B cell (primary cell): ENCODE measurements at regions not wholly inside any gene's neighbourhood (a gene's known extent, or its start where the extent isn't known, plus 50 kb on each side); places are given as distances from the start of the nearest gene placed in this dataset.

ENCODE experiments used
- ATAC-seq: fragments of 200-7000 bp; cut with Tn5 transposase; one replicate; pipeline ENCODE4 v1.10.0; 2021; ENCODE audit warnings: low read depth, mild to moderate bottlenecking, moderate number of reproducible peaks, moderate library complexity
- CTCF ChIA-PET: fragments of 350-600 bp; sonication (Branson Sonifier 250); formaldehyde crosslinking; loops from one replicate; lab custom pipeline; 2021; ENCODE audit warnings: antibody characterized with exemption, inconsistent platforms; lab: Charles Lee
- POLR2A ChIA-PET: fragments of 350-600 bp; sonication (Branson Sonifier 250); formaldehyde crosslinking; loops from one replicate; lab custom pipeline; 2021; ENCODE audit warnings: antibody characterized with exemption; lab: Charles Lee
- DNase-seq: peaks from one replicate; pipeline ENCODE4 v3.0.0; 2013
- H2AFZ ChIP-seq: 2 replicates; pipeline ENCODE4 v1.6.1; 2012; ENCODE audit warnings: mild to moderate bottlenecking, low read depth, low read length; ENCODE audit not compliant: insufficient read depth, poor library complexity, severe bottlenecking
- H3K27ac ChIP-seq, 2 donors: 1 replicate in 1 of 2; 2 replicates in 1 of 2; pipeline ENCODE4 v1.5.1; 2012 to 2013; ENCODE audit warnings: low read length in 2 of 2, mild to moderate bottlenecking in 2 of 2, moderate library complexity in 1 of 2
- H3K27me3 ChIP-seq, 4 experiments: fragments of 200-600 bp in 1 of 4; sonication (generic) in 1 of 4; replicated peaks in 1 of 4; 1 replicate in 2 of 4; 2 replicates in 2 of 4; pipeline versions ENCODE4 v1.6.1 to v1.7.0; 2013 to 2016; ENCODE audit warnings: low read length in 3 of 4, mild to moderate bottlenecking in 2 of 4, mixed read lengths in 1 of 4, moderate library complexity in 1 of 4; ENCODE audit not compliant: insufficient read depth in 4 of 4, control insufficient read depth in 3 of 4; ENCODE audit errors: control extremely low read depth in 1 of 4
- H3K36me3 ChIP-seq, 2 experiments: replicated peaks in 1 of 2; 1 replicate in 1 of 2; 2 replicates in 1 of 2; pipeline versions ENCODE4 v1.6.1 to v1.7.1; 2013; ENCODE audit warnings: low read length in 1 of 2; ENCODE audit not compliant: insufficient read depth in 2 of 2, control insufficient read depth in 1 of 2; ENCODE audit errors: control extremely low read depth in 1 of 2, extremely low read depth in 1 of 2
- H3K4me1 ChIP-seq, 2 donors: fragments of 200-600 bp in 1 of 2; sonication (generic) in 1 of 2; 1 replicate in 1 of 2; 2 replicates in 1 of 2; pipeline versions ENCODE4 v1.5.1 to v1.6.1; 2013 to 2017; ENCODE audit warnings: low read length in 2 of 2; ENCODE audit not compliant: control insufficient read depth in 2 of 2, insufficient read depth in 2 of 2
- H3K4me2 ChIP-seq: replicated peaks from 2 replicates; pipeline ENCODE3; 2012; ENCODE audit warnings: mild to moderate bottlenecking, low read depth, low read length; ENCODE audit not compliant: poor library complexity, severe bottlenecking
- H3K4me3 ChIP-seq, 5 experiments: fragments of 200-600 bp in 1 of 5; sonication (generic) in 1 of 5; 1 replicate in 3 of 5; 2 replicates in 2 of 5; pipeline versions ENCODE4 v1.5.1 to v1.7.0; 2011 to 2016; ENCODE audit warnings: low read length in 4 of 5, mild to moderate bottlenecking in 4 of 5, low read depth in 2 of 5, control low read depth in 1 of 5, moderate library complexity in 1 of 5; ENCODE audit not compliant: insufficient read depth in 1 of 5; ENCODE audit errors: control extremely low read depth in 1 of 5, extremely low read depth in 1 of 5
- H3K79me2 ChIP-seq: fragments of 200-600 bp; sonication (generic); one replicate; pipeline ENCODE4 v1.6.0; 2016; ENCODE audit warnings: low read length; ENCODE audit not compliant: control insufficient read depth, insufficient read depth
- H3K9ac ChIP-seq: fragments of 200-600 bp; sonication (generic); 2 replicates; pipeline ENCODE4 v1.6.1; 2017; ENCODE audit warnings: mild to moderate bottlenecking, low read length, moderate library complexity
- H3K9me3 ChIP-seq, 3 donors: one replicate each; pipeline versions ENCODE4 v1.6.1 to v1.7.1; 2013; ENCODE audit warnings: low read length in 2 of 3; ENCODE audit not compliant: control insufficient read depth in 2 of 3, insufficient read depth in 1 of 3; ENCODE audit errors: control extremely low read depth in 1 of 3
- H4K20me1 ChIP-seq: 2 replicates; pipeline ENCODE4 v1.6.0; 2012; ENCODE audit warnings: mild to moderate bottlenecking, low read length; ENCODE audit not compliant: insufficient read depth, control insufficient read depth, poor library complexity, severe bottlenecking
- H3K27ac Mint-ChIP-seq: one replicate; pipeline ENCODE4 v1.8.0; 2021; ENCODE audit warnings: mixed read lengths
- H3K27me3 Mint-ChIP-seq: one replicate; pipeline ENCODE4 v1.8.0; 2021; ENCODE audit warnings: mixed read lengths
- H3K4me1 Mint-ChIP-seq: one replicate; pipeline ENCODE4 v1.8.0; 2021; ENCODE audit warnings: mixed read lengths
- H3K4me3 Mint-ChIP-seq: one replicate; pipeline ENCODE4 v1.8.0; 2021; ENCODE audit warnings: mixed read lengths
- H3K9me3 Mint-ChIP-seq: one replicate; pipeline ENCODE4 v1.8.0; 2022; ENCODE audit warnings: mixed read lengths; ENCODE audit not compliant: insufficient read depth
- EZH2 ChIP-seq: IDR thresholded peaks from 2 replicates; pipeline ENCODE4 v1.6.1; 2012; ENCODE audit warnings: borderline replicate concordance, low read depth, mild to moderate bottlenecking, moderate library complexity, low read length; ENCODE audit not compliant: insufficient read depth, poor library complexity, severe bottlenecking
- WGBS: methylation state at CpG from one replicate; pipeline ENCODE4 v1.1.5; 2013; ENCODE audit warnings: missing lambda C conversion rate; ENCODE audit not compliant: insufficient coverage; 5-methylcytosine and 5-hydroxymethylcytosine counted together
- intact Hi-C: fragments of 100-400 bp; cut with micrococcal nuclease; formaldehyde crosslinking; loops from one replicate; pipeline ENCODE4 v1.10.0; 2022
- TF ChIP-seq, protein P1 (sequence below): fragments of 200-600 bp; IDR thresholded peaks from one replicate; pipeline ENCODE4 v1.8.0; 2022; ENCODE audit warnings: antibody characterized with exemption, mild to moderate bottlenecking

DNA sequence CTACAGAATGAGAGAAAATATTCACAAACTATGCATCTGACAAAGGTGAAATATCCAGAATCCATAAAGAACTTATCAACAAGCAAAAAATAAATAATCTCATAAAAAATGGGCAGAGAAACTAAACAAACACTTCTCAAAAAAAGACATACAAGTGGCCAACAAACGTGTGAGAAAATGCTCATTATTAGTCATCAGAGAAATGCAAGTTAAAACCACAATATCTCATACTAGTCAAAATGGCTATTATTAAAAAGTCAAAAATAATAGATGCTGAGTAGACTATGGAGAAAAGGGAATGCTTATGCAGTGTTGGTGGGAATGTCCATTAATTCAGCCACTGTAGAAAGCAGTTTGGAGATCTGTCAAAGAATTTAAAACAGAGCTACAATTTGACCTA is 533.3 kb downstream of the TMA16 start:
- WGBS = no CpG with 5 or more reads among the region's 1 CpG
- H3K4me1 Mint-ChIP-seq = no peaks in the 10 kb centered on the region
- H3K79me2 ChIP-seq = no peaks in the 10 kb centered on the region
- DNase-seq (no peak), ATAC-seq (no peak)
- H3K27me3 ChIP-seq = no peaks in the 10 kb centered on the region
- TF ChIP-seq, protein P1, sequence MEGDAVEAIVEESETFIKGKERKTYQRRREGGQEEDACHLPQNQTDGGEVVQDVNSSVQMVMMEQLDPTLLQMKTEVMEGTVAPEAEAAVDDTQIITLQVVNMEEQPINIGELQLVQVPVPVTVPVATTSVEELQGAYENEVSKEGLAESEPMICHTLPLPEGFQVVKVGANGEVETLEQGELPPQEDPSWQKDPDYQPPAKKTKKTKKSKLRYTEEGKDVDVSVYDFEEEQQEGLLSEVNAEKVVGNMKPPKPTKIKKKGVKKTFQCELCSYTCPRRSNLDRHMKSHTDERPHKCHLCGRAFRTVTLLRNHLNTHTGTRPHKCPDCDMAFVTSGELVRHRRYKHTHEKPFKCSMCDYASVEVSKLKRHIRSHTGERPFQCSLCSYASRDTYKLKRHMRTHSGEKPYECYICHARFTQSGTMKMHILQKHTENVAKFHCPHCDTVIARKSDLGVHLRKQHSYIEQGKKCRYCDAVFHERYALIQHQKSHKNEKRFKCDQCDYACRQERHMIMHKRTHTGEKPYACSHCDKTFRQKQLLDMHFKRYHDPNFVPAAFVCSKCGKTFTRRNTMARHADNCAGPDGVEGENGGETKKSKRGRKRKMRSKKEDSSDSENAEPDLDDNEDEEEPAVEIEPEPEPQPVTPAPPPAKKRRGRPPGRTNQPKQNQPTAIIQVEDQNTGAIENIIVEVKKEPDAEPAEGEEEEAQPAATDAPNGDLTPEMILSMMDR = no peak
- TF ChIP-seq EZH2 = no peak
- H3K4me3 ChIP-seq = no peak overlapping the region
- H3K9me3 ChIP-seq = peaks cover 0 to 2% (median 0%) of the 10 kb centered on the region in 3 donors
- no peak overlapping the region for H3K27ac ChIP-seq
- H3K27me3 Mint-ChIP-seq = no peaks in the 10 kb centered on the region
- no peak overlapping the region for H3K4me2 ChIP-seq
- H3K36me3 ChIP-seq = no peaks in the 10 kb centered on the region
- no peaks in the 10 kb centered on the region for H4K20me1 ChIP-seq
- H3K9me3 Mint-ChIP-seq = peaks cover 6% of the 10 kb centered on the region
- ChIA-PET CTCF (no interaction called here), POLR2A (no interaction called here)
- H3K4me1 ChIP-seq = no peaks in the 10 kb centered on the region
- intact Hi-C loops = no loop called here
- no peak overlapping the region for H3K9ac ChIP-seq
- H3K4me3 Mint-ChIP-seq = no peak overlapping the region
- no peak overlapping the region for H3K27ac Mint-ChIP-seq
- no peak overlapping the region for H2AFZ ChIP-seq

DNA sequence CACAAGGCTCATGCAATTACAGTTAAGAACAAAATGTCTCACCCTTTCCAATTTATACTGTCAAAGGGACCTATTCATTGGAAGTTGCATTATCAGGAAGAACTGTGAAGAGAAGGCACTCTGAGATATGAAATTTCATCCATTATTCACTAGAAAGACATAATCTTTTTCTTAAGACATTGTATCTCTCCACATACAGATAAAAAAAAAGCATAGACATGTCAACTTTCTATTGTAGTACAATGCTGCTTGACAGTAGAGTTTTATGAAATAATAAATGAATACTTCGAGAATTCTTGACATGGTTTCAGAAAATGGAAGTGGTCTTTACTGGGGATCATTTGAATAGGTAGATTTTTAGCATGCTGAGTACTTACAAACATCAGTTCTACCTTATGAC is 545.0 kb downstream of the TMA16 start:
- ChIA-PET POLR2A (no interaction called here), CTCF (no interaction called here)
- H3K27me3 Mint-ChIP-seq = no peaks in the 10 kb centered on the region
- Histone ChIP-seq H3K36me3 (no peaks in the 10 kb centered on the region), H3K79me2 (no peaks in the 10 kb centered on the region), H3K4me1 (no peaks in the 10 kb centered on the region), H3K4me2 (no peak overlapping the region), H3K4me3 (no peak overlapping the region), H3K9me3 (peaks cover 2 to 9% (median 9%) of the 10 kb centered on the region in 3 donors), H2AFZ (no peak overlapping the region), H3K27ac (no peak overlapping the region), H3K9ac (no peak overlapping the region), H3K27me3 (no peaks in the 10 kb centered on the region), H4K20me1 (no peaks in the 10 kb centered on the region)
- H3K9me3 Mint-ChIP-seq = peaks cover 8% of the 10 kb centered on the region
- H3K4me3 Mint-ChIP-seq = no peak overlapping the region
- H3K4me1 Mint-ChIP-seq = no peaks in the 10 kb centered on the region
- TF ChIP-seq, protein P1 = no peak
- no peak for TF ChIP-seq EZH2
- DNase-seq (no peak), ATAC-seq (no peak)
- H3K27ac Mint-ChIP-seq = no peak overlapping the region
- WGBS = no CpG with 5 or more reads among the region's 1 CpG
- intact Hi-C loops = no loop called here
